ENCODE measurements at regions not wholly inside any gene's neighbourhood (a gene's known extent, or its start where the extent isn't known, plus 50 kb on each side); places are given as distances from the start of the nearest gene placed in this dataset.

DNA sequence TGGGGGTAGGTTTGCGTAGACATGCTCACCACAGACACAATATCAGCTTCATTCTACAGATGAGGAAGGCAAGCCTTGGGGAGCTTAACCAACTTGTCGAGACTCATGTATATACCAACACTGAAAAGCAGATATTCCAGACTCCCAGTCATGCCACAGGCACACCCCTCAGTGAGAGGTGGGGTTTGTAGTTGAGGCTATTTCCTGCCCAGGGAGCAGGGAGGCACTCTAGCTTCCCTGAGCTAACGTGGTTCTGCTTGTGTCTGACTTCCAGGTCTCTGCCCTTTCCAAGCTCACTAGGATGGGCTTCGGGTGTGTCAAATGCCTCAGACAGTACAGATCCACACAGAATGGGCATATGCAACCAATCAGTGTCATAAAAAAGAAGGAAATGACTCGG, 122.3 kb upstream of the RUNX1 start:
- no peak for TF ChIP-seq CTCF (IDR thresholded peaks at IDR 0.05)
- TF ChIP-seq POLR2AphosphoS5 (IDR thresholded peaks at IDR 0.05), result no peak
- no peak for TF ChIP-seq POLR2A (IDR thresholded peaks at IDR 0.05)

Measured in suprapubic skin (tissue), 4 donors.